B cell (primary cell): ENCODE measurements at regions not wholly inside any gene's neighbourhood (a gene's known extent, or its start where the extent isn't known, plus 50 kb on each side); places are given as distances from the start of the nearest gene placed in this dataset.

Source experiments
- ATAC-seq: fragments of 200-7000 bp; cut with Tn5 transposase; one replicate; pipeline ENCODE4 v1.10.0; 2021; ENCODE audit warnings: low read depth, mild to moderate bottlenecking, moderate number of reproducible peaks, moderate library complexity
- CTCF ChIA-PET: fragments of 350-600 bp; sonication (Branson Sonifier 250); formaldehyde crosslinking; loops from one replicate; lab custom pipeline; 2021; ENCODE audit warnings: antibody characterized with exemption, inconsistent platforms; lab: Charles Lee
- POLR2A ChIA-PET: fragments of 350-600 bp; sonication (Branson Sonifier 250); formaldehyde crosslinking; loops from one replicate; lab custom pipeline; 2021; ENCODE audit warnings: antibody characterized with exemption; lab: Charles Lee
- DNase-seq: peaks from one replicate; pipeline ENCODE4 v3.0.0; 2013
- H2AFZ ChIP-seq: 2 replicates; pipeline ENCODE4 v1.6.1; 2012; ENCODE audit warnings: mild to moderate bottlenecking, low read depth, low read length; ENCODE audit not compliant: insufficient read depth, poor library complexity, severe bottlenecking
- H3K27ac ChIP-seq, 2 donors: 1 replicate in 1 of 2; 2 replicates in 1 of 2; pipeline ENCODE4 v1.5.1; 2012 to 2013; ENCODE audit warnings: low read length in 2 of 2, mild to moderate bottlenecking in 2 of 2, moderate library complexity in 1 of 2
- H3K27me3 ChIP-seq, 4 experiments: fragments of 200-600 bp in 1 of 4; sonication (generic) in 1 of 4; replicated peaks in 1 of 4; 1 replicate in 2 of 4; 2 replicates in 2 of 4; pipeline versions ENCODE4 v1.6.1 to v1.7.0; 2013 to 2016; ENCODE audit warnings: low read length in 3 of 4, mild to moderate bottlenecking in 2 of 4, mixed read lengths in 1 of 4, moderate library complexity in 1 of 4; ENCODE audit not compliant: insufficient read depth in 4 of 4, control insufficient read depth in 3 of 4; ENCODE audit errors: control extremely low read depth in 1 of 4
- H3K36me3 ChIP-seq, 2 experiments: replicated peaks in 1 of 2; 1 replicate in 1 of 2; 2 replicates in 1 of 2; pipeline versions ENCODE4 v1.6.1 to v1.7.1; 2013; ENCODE audit warnings: low read length in 1 of 2; ENCODE audit not compliant: insufficient read depth in 2 of 2, control insufficient read depth in 1 of 2; ENCODE audit errors: control extremely low read depth in 1 of 2, extremely low read depth in 1 of 2
- H3K4me1 ChIP-seq, 2 donors: fragments of 200-600 bp in 1 of 2; sonication (generic) in 1 of 2; 1 replicate in 1 of 2; 2 replicates in 1 of 2; pipeline versions ENCODE4 v1.5.1 to v1.6.1; 2013 to 2017; ENCODE audit warnings: low read length in 2 of 2; ENCODE audit not compliant: control insufficient read depth in 2 of 2, insufficient read depth in 2 of 2
- H3K4me2 ChIP-seq: replicated peaks from 2 replicates; pipeline ENCODE3; 2012; ENCODE audit warnings: mild to moderate bottlenecking, low read depth, low read length; ENCODE audit not compliant: poor library complexity, severe bottlenecking
- H3K4me3 ChIP-seq, 5 experiments: fragments of 200-600 bp in 1 of 5; sonication (generic) in 1 of 5; 1 replicate in 3 of 5; 2 replicates in 2 of 5; pipeline versions ENCODE4 v1.5.1 to v1.7.0; 2011 to 2016; ENCODE audit warnings: low read length in 4 of 5, mild to moderate bottlenecking in 4 of 5, low read depth in 2 of 5, control low read depth in 1 of 5, moderate library complexity in 1 of 5; ENCODE audit not compliant: insufficient read depth in 1 of 5; ENCODE audit errors: control extremely low read depth in 1 of 5, extremely low read depth in 1 of 5
- H3K79me2 ChIP-seq: fragments of 200-600 bp; sonication (generic); one replicate; pipeline ENCODE4 v1.6.0; 2016; ENCODE audit warnings: low read length; ENCODE audit not compliant: control insufficient read depth, insufficient read depth
- H3K9ac ChIP-seq: fragments of 200-600 bp; sonication (generic); 2 replicates; pipeline ENCODE4 v1.6.1; 2017; ENCODE audit warnings: mild to moderate bottlenecking, low read length, moderate library complexity
- H3K9me3 ChIP-seq, 3 donors: one replicate each; pipeline versions ENCODE4 v1.6.1 to v1.7.1; 2013; ENCODE audit warnings: low read length in 2 of 3; ENCODE audit not compliant: control insufficient read depth in 2 of 3, insufficient read depth in 1 of 3; ENCODE audit errors: control extremely low read depth in 1 of 3
- H4K20me1 ChIP-seq: 2 replicates; pipeline ENCODE4 v1.6.0; 2012; ENCODE audit warnings: mild to moderate bottlenecking, low read length; ENCODE audit not compliant: insufficient read depth, control insufficient read depth, poor library complexity, severe bottlenecking
- H3K27ac Mint-ChIP-seq: one replicate; pipeline ENCODE4 v1.8.0; 2021; ENCODE audit warnings: mixed read lengths
- H3K27me3 Mint-ChIP-seq: one replicate; pipeline ENCODE4 v1.8.0; 2021; ENCODE audit warnings: mixed read lengths
- H3K4me1 Mint-ChIP-seq: one replicate; pipeline ENCODE4 v1.8.0; 2021; ENCODE audit warnings: mixed read lengths
- H3K4me3 Mint-ChIP-seq: one replicate; pipeline ENCODE4 v1.8.0; 2021; ENCODE audit warnings: mixed read lengths
- H3K9me3 Mint-ChIP-seq: one replicate; pipeline ENCODE4 v1.8.0; 2022; ENCODE audit warnings: mixed read lengths; ENCODE audit not compliant: insufficient read depth
- CTCF ChIP-seq: fragments of 200-600 bp; IDR thresholded peaks from one replicate; pipeline ENCODE4 v1.8.0; 2022; ENCODE audit warnings: antibody characterized with exemption, mild to moderate bottlenecking
- EZH2 ChIP-seq: IDR thresholded peaks from 2 replicates; pipeline ENCODE4 v1.6.1; 2012; ENCODE audit warnings: borderline replicate concordance, low read depth, mild to moderate bottlenecking, moderate library complexity, low read length; ENCODE audit not compliant: insufficient read depth, poor library complexity, severe bottlenecking
- WGBS: methylation state at CpG from one replicate; pipeline ENCODE4 v1.1.5; 2013; ENCODE audit warnings: missing lambda C conversion rate; ENCODE audit not compliant: insufficient coverage; 5-methylcytosine and 5-hydroxymethylcytosine counted together
- intact Hi-C: fragments of 100-400 bp; cut with micrococcal nuclease; formaldehyde crosslinking; loops from one replicate; pipeline ENCODE4 v1.10.0; 2022

DNA sequence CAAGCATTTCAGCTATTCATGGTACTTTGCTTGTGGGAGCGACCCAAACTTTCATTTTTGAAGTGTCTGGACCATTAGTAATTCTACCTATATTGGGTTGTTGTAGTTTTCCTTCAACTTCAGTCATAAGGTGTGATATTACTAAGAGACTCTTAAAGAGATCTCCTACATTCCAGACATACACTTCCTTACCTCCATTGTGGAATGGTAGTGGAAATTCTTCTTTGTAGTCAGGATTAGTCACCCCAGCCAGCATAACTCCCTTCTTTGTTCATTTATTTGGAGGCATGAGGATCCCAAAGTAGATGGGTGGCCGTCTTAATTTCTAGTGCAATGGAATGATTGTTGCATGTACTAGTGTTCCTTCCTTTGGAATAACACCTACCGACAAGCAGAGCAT, 991.4 kb downstream of the ARAP2 start:
- WGBS: no CpG with 5 or more reads among the region's 3 CpGs
- ChIA-PET CTCF (no interaction called here), POLR2A (no interaction called here)
- Mint-ChIP-seq H3K4me1 (no peaks in the 10 kb centered on the region), H3K27ac (no peak overlapping the region), H3K9me3 (no peaks in the 10 kb centered on the region), H3K4me3 (no peak overlapping the region), H3K27me3 (no peaks in the 10 kb centered on the region)
- no peaks in the 10 kb centered on the region for H3K27me3 ChIP-seq
- H3K4me1 ChIP-seq: no peaks in the 10 kb centered on the region
- intact Hi-C loops: no loop called here
- H4K20me1 ChIP-seq: no peaks in the 10 kb centered on the region
- no peaks in the 10 kb centered on the region for H3K36me3 ChIP-seq
- H3K9ac ChIP-seq: no peak overlapping the region
- H3K9me3 ChIP-seq: no peaks in the 10 kb centered on the region
- H3K79me2 ChIP-seq: no peaks in the 10 kb centered on the region
- H3K27ac ChIP-seq: no peak overlapping the region
- TF ChIP-seq CTCF: no peak
- no peak overlapping the region for H3K4me2 ChIP-seq
- ATAC-seq (no peak), DNase-seq (no peak)
- no peak overlapping the region for H2AFZ ChIP-seq
- no peak overlapping the region for H3K4me3 ChIP-seq

DNA sequence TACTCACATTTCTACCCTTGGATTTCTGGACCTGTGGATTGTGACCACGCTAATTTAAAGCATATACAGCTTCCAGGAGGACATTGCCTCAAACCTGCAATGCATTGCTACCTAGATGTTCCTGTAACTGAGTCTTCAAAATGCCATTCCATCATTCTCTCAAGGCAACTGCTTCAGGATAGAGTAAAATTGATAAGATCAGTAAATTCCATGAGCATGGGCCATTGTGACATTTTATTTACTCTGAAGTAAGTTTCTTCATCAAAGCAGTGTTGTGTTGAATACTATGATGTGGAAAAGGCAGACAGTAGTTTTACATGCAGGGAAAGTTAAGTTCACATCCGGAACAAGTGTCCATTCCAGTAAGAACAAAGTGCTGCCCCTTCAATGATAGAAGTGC, 991.0 kb downstream of the ARAP2 start:
- no peak overlapping the region for H3K27ac ChIP-seq
- H4K20me1 ChIP-seq: no peaks in the 10 kb centered on the region
- H3K4me1 ChIP-seq: no peaks in the 10 kb centered on the region
- ATAC-seq (no peak), DNase-seq (no peak)
- no peak overlapping the region for H3K4me2 ChIP-seq
- H3K4me3 ChIP-seq: no peak overlapping the region
- no peaks in the 10 kb centered on the region for H3K27me3 ChIP-seq
- intact Hi-C loops: no loop called here
- H3K9me3 ChIP-seq: no peaks in the 10 kb centered on the region
- H2AFZ ChIP-seq: no peak overlapping the region
- H3K9ac ChIP-seq: no peak overlapping the region
- H3K4me1 Mint-ChIP-seq: no peaks in the 10 kb centered on the region
- ChIA-PET POLR2A (no interaction called here), CTCF (no interaction called here)
- H3K79me2 ChIP-seq: no peaks in the 10 kb centered on the region
- H3K9me3 Mint-ChIP-seq: no peaks in the 10 kb centered on the region
- 100% methylated on average over 1 of the region's 2 CpGs for WGBS
- H3K4me3 Mint-ChIP-seq: no peak overlapping the region
- H3K27me3 Mint-ChIP-seq: no peaks in the 10 kb centered on the region
- no peak for TF ChIP-seq CTCF
- TF ChIP-seq EZH2: no peak
- no peak overlapping the region for H3K27ac Mint-ChIP-seq
- no peaks in the 10 kb centered on the region for H3K36me3 ChIP-seq
